GM21390 (cell line): ENCODE measurements at regions not wholly inside any gene's neighbourhood (a gene's known extent, or its start where the extent isn't known, plus 50 kb on each side); places are given as distances from the start of the nearest gene placed in this dataset.

ENCODE experiments used
- ATAC-seq: cut with Tn5 transposase; IDR thresholded peaks from one replicate; pipeline ENCODE4 v1.9.1; 2021; ENCODE audit not compliant: unreplicated experiment

DNA sequence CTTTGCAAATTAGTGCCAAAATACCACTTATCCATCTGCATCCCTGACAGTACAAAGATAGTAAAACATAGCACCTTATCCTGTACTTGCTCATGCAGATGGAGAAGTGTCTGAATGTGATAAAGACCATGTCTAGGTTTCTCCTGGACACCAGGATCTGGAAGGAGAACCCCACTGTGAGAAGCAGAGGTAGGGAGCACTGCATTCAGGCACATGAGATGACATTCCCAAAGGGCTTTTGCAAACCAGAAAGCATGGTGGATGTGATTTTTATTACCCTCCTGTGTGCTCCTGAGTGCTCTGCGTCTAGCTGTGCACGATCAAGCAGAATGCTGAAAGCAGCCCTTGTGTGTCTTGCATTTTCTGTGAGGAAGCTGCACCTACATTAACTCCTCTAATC, 857.6 kb upstream of the ID2 start:
- no peak for ATAC-seq

DNA sequence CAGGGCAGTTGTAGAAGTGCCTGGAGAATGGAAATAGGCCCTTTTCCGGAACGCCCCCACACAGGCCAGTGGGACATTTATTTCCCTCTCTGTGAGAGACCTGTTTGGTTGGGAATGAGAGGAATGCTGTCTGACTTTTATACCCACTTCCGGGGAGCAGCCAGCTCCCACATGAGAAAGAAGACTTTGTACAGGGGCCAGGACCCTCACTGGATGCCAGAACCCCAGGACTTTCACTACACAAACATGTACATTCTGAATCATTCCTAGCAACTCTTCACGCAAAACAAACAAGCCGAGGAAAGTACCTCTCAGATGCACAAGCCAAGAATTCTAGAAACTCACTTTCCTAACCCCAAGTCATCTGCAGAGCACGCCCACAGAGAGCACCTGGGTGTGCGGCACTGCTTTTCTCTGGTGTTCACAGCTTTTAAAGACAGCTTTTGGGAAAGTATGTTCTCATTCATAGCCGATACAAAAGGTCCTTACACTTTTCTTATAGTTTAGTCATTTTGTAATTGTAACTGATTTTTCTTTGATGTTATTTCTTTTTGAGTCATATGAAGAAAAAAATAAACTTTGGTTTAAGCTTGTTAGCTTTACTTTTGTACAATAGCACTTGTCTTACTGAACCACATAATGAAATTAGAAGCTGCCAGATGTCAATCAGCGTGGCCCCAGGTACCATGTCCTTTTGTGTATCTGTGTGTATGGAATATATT, 856.1 kb upstream of the ID2 start:
- peak; percentile 92 for ATAC-seq

DNA sequence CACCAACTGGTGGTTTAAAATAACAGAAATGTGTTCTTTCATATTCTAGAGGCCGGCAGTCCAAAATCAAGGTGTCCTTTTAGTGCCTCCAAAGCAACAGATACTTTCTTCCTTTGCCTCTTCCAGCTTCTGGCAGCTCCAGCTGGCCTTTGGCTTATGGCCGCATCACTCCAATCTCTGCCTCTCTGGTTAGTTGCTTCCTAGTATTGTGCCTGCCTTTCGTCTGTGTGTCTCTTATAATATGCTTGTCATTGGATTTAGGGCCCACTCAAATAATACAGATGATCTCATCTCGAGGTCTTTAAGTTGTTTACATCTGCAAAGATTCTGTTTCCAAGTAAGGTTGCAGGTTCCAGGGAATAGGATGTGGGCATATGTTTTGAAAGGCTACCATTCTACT, 855.2 kb upstream of the ID2 start:
- no peak for ATAC-seq

DNA sequence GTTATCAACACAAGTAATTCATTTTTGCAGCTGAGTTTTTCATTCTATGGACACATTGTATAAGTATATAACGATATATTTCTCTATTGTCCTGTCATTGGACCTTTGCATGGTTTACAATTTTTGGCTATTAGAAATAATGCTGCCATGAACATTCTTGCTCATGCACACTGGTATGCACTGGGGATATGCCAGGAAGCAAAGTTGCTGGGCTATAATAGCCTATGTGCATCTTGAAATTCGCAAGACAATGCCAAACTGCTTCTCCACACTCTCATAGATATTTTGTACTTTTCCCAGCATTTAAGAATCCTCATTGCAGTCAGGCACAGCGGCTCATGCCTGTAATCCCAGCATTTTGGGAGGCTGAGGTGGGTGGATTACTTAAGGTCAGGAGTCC, 852.6 kb upstream of the ID2 start:
- ATAC-seq: no peak

DNA sequence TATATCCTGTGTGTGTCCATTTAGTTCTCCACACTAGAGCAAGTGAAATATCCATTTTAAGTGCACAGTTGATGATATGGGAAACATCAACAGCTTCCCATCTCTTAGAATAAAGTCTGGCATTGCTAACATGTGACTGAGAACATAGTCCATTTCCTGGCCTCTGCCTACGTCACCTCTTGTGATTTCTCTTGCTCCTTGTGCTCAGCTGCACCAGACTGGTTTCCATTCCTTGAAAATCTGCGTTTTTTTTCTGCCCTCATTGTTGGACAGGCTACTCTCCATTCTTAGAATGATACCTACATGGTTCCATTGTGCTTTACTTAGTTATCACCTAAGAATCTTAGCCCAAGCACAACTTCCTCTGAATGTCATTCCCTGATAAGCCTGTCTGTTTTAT, 851.2 kb upstream of the ID2 start:
- no peak for ATAC-seq

DNA sequence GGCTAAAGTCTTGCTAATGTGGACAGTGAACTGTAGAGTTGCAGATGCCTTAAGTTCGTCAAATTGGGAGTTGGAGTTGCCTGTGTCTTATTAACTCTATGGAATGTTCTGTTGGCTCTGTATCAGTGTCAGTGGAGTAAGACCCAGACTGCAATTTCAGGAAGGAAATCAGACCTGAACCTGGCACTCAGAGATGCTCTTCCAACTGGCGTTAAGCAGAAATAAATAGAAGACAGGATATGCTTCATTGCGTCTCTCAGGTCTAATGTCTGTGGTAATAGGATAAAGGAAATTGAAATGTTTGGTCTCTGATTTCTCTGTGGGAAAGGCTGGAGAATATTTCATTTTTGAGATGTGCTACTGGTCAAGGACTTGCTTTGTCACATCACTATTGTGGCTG, 846.7 kb upstream of the ID2 start:
- ATAC-seq: no peak

DNA sequence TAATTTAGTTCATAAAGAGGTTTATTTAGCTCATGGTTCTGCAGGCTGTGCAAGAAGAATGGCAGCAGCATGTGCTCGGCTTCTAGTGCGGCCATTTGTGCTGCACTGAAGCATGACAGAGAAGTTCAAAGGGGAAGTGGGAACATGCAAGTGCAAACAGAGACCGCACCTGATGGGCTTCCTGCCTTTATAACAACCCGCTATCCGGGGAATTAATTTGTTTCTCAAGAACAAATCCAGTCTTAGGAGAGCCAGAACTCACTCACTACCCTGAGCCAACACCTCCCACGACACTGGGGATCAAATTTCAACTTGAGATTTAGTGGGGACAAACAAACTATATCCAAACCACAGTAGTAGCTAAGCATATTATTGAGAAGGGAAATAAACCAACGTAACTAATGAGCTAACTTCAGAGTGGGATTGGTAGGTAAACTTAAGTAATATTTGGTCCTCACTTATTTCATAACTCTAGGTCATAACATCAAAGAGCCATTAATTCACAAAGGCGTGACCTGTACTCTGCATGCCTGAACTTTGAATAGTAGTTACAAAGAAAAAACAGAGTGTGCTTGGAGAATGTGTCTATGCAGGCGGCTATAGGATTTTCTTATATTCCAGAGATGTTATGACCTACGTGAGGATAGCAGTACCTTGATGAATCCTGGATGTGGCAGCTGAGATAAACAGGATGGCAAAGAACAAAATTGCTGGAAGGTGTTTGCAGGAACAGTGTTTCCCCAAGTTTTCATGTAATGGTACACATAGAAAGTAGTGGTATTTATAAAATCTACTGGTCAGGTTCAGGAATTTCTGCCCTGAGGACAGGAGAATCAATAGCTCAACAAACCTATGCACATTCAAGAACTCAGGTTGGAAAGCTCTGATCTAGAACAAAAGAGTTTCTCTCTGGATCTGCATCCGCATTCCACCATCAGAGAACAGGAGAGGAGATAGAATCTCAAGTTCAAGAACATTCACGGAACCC, 845.9 kb upstream of the ID2 start:
- ATAC-seq: peak; percentile 99

DNA sequence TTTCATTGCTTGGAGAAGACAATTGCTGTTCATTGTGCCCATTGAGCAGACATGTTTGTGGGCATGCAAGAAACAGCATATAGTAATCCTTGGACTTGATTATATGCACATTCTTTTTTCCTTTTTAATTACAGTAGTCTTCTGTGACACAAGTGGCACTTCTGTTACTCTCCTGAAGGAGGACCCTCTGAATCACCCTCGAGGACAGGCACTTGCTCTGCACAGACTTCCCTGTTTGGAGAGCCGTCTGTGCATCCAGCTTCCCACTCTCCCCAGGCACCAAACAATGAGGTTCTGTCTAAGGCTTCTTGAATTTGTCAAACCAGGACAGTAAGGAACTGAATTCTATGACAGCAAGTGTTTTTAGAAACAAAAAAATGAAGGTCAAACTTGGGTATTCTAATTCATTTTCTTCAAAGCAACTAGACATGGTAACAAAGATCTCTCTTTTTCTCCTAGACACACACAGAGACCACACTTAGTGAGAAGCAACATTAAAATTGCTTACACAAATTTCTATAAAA, 844.6 kb upstream of the ID2 start:
- ATAC-seq: no peak

DNA sequence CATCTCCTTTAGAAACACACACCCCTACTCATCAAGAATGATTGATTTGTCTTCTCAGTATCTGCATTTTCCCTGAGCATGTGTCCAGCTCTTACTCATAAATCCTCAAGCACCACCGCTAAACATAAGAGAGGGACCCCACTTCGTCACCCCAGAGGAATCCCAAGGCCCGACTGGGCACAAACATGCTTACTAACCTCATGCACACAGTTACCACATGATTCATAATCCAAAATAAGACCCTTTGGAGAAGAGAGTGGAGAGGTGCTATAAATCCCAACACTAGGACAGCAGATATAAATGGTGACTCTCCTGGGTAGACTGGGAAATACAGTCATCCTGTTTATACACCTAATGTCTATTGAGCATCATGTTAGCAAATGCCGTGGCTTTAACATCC, 843.2 kb upstream of the ID2 start:
- ATAC-seq: no peak

DNA sequence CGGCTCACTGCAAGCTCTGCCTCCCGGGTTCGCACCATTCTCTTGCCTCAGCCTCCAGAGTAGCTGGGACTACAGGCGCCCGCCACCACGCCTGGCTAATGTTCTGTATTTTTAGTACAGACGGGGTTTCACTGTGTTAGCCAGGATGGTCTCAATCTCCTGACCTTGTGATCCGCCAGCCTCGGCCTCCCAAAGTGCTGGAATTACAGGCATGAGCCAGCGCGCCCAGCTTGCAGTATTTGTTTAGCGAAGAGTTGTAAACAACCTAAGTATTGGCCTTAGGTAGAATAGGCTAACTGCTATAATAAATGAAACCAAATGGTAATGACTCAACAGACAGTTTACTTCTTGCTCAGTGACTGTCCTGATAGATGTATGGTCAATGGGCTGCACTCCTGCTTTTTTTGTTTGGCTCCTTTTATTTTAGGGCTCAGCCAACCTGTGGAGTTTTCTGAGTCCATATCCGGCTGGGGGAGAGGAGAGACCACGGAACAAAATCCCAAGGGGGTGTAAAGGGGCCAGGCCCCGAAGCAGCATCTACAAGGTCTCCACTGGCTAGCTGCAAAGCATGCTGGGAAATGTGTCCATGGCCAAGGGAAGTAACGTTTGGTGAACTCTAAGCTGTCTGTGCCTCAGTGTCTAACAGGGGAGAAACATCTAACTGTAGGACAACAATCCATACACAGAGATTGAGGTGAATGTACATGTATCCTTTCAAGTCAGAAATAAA, 841.0 kb upstream of the ID2 start:
- no peak for ATAC-seq

DNA sequence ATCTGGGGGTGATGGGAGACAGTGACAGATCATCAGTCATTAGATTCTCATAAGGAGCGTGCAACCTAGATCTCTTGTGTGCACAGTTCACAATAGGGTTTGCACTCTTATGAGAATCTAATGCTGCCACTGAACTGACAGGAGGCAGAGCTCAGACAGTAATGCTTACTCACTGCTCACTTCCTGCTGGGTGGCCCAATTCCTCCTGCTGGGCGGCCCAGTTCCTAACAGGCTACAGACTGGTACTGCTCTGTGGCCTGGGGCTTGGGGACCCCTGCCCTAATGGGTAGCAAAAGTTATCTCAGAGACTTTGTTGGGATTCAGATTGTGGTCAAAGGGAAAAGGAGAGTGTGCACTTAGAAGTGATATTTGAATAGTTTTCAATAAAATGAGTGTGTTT, 840.1 kb upstream of the ID2 start:
- ATAC-seq: no peak

DNA sequence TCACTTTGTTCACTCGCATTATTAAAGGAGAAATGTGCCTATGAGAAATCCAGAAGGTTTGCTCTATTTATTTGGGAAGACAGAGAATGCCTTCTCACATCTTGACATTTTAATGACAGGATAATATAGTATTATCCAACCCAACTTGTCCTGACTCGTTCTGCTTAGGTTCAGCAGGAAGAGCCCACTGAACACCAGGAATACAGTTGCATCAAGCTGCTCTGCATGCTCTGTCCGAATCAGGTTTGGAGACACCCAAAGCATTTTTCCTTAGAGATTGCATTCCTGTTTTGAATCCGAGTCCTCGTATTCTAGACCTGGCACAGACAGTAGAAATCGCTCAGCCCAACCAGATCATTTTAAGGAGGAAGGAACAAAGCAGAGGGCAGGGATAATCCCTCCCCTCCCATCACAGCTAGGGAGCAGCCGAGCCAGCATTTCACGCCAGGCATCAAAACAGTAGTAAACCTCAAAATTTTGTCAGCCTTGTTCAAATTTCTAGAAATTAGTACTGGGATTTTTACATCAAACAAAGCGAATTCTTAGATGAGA, 837.4 kb upstream of the ID2 start:
- ATAC-seq: no peak

DNA sequence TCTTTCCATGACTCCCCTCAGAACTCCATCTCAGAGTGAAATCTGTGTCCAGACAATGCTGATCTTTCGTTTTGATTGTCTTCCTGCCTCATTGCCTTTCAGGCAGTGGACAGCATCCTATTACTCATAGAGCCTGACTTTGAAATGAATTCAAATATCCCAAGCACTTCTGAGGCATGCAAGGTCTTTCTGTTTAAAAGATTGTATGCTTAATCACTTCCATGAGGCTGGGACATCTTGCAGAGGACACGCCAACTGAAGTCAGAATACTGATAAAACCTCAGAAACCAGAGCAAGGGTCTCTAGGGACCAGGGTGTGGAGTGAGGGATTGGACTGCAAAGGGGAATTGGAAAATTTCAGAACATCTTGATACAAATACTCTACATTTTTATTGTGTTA, 836.5 kb upstream of the ID2 start:
- ATAC-seq: no peak

DNA sequence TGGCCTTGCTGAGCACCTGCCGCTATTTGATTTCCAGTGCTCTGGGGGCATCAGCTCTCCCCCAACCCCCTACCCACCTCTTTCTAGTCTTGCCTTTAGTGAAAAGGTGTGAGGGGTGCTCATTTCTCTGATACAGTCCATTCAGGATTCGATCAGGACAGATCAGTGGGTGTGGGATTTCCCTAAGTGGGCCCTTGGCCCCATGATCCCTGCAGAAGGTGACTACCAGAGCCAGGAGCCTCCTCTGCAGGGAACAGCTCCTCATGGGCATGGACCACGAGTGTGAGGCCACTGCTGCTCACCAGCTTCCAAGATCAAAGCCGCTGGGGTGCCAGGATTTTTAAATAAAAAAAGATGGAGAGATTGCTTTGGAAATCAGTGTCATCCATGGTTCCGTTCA, 835.2 kb upstream of the ID2 start:
- no peak for ATAC-seq

DNA sequence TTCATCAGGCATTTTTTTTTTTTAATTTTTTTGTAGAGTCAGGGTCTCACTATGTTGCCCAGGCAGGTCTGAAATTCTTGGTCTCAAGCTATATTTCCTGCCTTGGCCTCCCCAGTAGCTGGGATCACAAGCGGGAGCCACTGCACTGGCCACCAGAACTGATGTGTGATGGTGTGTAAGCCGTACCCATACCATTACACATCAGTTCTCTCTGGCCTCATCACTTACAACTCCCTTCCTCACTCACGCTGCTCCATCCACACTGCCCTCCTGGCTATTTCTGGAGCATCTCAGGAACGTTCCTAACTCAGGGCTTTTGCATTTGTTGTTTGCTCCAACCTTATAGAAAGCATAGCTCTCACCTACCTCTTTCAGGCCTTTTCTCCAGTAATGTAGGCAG, 834.5 kb upstream of the ID2 start:
- no peak for ATAC-seq

DNA sequence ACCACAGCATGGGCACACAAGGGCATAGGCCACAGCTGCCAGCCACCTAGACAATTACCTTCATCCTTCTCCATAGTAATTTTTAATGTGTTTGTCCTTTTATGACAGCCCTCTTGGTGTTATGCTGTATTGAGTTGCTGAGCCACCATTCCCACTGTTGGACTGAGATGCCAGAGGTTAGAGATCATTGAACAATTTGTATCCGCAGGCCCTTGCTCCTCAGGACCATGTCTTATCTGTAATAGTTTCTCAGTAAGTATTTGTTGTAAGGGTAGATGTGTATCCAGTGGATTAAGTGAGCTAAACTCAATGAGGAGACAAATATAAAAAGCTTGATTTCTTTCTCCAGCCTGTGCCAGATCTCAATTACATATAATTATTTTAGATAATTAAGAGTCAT, 832.8 kb upstream of the ID2 start:
- ATAC-seq: no peak

DNA sequence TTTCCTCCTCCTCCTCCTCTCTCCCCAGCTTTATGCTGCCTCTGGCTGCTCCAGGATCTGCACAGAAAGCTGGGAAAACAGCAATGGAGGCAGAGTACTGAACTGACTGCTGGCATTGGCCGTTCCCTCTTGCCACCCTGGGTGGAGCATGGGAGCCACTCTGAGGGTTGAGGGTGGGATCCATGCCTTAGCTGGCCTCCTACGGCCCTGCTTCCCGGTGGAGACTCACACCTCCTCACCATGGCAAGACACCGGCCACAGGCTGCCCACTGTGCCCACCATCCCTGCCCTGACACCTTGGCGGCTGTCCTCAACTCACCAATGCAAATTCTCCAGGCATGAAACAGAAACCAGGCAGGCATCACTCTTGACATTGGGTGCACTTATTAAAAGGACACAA, 832.3 kb upstream of the ID2 start:
- no peak for ATAC-seq

DNA sequence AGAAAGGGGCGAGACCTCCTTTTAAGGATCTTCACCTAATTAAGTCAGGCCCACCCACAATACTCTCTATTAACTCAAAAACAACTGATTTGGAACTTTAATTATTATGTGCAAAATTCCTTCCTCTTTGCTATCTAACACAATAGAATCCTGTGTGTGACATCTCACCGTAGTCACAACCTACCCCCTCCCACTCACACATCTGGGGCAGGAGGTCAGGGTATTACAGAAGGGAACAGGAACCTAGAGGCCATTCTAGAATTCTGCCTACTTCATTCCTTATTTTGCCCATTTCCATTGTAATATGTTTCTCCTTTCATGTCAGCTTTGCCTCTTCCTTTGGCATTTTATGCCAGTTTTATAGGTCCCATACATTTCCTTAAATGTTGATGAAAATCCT, 829.3 kb upstream of the ID2 start:
- ATAC-seq: no peak

DNA sequence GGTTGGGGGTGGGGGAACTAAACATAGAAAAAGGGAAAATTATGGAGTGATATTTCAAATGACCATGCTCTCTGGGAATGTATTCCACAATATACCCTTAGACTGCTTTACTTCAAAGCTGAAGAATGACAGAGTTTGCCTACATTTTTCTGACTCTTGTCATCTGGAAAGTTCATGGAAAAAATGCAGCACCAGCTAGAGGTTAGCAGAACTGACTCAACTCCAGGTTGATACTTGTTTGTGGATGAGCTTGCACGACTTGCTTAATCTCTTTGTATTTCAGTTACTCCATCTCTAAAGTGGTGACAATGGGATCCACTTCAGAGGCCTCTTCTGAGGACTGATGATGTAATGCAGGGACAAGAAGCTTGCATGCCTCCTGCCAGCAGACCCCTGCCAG, 824.0 kb upstream of the ID2 start:
- no peak for ATAC-seq

DNA sequence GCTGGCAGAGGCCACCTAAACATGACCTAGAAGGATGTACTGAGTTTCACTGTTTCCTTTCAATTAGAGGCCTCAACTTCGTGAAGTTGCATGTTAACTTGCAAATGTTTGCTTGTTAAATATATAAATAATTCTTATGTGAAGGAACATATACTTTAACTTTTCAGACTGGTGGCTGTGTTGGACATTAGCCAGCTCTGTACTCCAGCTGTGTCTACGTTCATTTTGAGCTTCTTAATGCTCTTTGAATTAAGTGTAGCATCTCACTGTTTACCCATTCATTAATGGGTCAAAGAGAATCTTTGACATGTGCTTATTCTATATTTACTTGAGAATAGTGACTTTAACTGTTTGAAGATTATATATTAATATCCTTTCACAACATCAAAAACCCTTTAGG, 823.2 kb upstream of the ID2 start:
- ATAC-seq: no peak

DNA sequence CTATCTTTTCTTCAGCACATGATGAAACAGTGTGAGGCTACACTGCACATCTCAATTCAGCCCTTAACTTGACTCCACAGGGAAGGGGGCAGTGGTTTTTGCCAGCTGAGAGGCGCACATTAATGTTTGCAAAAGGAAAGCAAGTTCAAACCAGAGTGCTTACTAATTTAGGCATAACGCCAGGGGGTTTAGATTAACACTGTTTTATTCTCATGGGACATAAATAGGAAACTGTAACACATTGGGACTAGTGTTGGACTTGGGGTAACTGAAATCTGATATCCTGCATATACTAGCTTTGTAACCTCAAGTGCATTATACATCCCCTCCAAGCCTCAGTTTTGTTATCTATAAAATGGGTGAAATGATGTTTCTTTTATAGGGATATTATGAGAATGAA, 821.2 kb upstream of the ID2 start:
- ATAC-seq: no peak
